HEK293 (cell line): ENCODE measurements at regions not wholly inside any gene's neighbourhood (a gene's known extent, or its start where the extent isn't known, plus 50 kb on each side); places are given as distances from the start of the nearest gene placed in this dataset.

ENCODE experiments used
- BCL11A ChIP-seq: fragments of 450-650 bp; formaldehyde crosslinking; IDR thresholded peaks from 2 replicates; pipeline ENCODE4 v1.5.1; 2016; ENCODE audit warnings: low read depth, missing biosample characterization, missing genetic modification characterization
- ZNF24 ChIP-seq: fragments of 450-650 bp; formaldehyde crosslinking; IDR thresholded peaks from 2 replicates; pipeline ENCODE4 v1.5.1; 2016; ENCODE audit warnings: missing biosample characterization, missing genetic modification characterization
- ZNF274 ChIP-seq, 2 experiments: fragments of 200-500 bp in 1 of 2; fragments of 450-650 bp in 1 of 2; sonication (Bioruptor generic) in 1 of 2; formaldehyde crosslinking in 1 of 2; IDR thresholded peaks; 2 replicates each; pipeline versions ENCODE4 v1.5.1 to v1.6.1; 2014 to 2016; ENCODE audit warnings: borderline replicate concordance in 1 of 2, inconsistent platforms in 1 of 2, low read length in 1 of 2, missing biosample characterization in 1 of 2, missing genetic modification characterization in 1 of 2
- ZNF433 ChIP-seq: fragments of 450-650 bp; formaldehyde crosslinking; IDR thresholded peaks from 2 replicates; pipeline ENCODE4 v1.5.1; 2016; ENCODE audit warnings: missing biosample characterization, missing genetic modification characterization, low read depth
- ZNF677 ChIP-seq: fragments of 450-650 bp; IDR thresholded peaks from 2 replicates; pipeline ENCODE4 v1.5.0; 2018; ENCODE audit warnings: missing biosample characterization, mild to moderate bottlenecking, missing genetic modification characterization, moderate library complexity
- ZNF791 ChIP-seq: fragments of 450-650 bp; formaldehyde crosslinking; IDR thresholded peaks from 2 replicates; pipeline ENCODE4 v1.5.1; 2016; ENCODE audit warnings: missing biosample characterization, missing genetic modification characterization
- TF ChIP-seq, protein P1 (sequence below): fragments of 450-650 bp; formaldehyde crosslinking; IDR thresholded peaks from 2 replicates; pipeline ENCODE4 v1.5.1; 2016; ENCODE audit warnings: missing biosample characterization, missing genetic modification characterization
- TF ChIP-seq, protein P2 (sequence below): fragments of 450-650 bp; formaldehyde crosslinking; IDR thresholded peaks from 2 replicates; pipeline ENCODE4 v1.5.1; 2016; ENCODE audit warnings: missing biosample characterization, missing genetic modification characterization
- TF ChIP-seq, protein P3 (sequence below): fragments of 450-650 bp; formaldehyde crosslinking; IDR thresholded peaks from 2 replicates; pipeline ENCODE4 v1.5.0; 2017; ENCODE audit warnings: missing biosample characterization, missing genetic modification characterization, borderline replicate concordance
- TF ChIP-seq, protein P4 (sequence below): fragments of 450-650 bp; formaldehyde crosslinking; IDR thresholded peaks from 2 replicates; pipeline ENCODE4 v1.5.1; 2016; ENCODE audit warnings: missing biosample characterization, missing genetic modification characterization

DNA sequence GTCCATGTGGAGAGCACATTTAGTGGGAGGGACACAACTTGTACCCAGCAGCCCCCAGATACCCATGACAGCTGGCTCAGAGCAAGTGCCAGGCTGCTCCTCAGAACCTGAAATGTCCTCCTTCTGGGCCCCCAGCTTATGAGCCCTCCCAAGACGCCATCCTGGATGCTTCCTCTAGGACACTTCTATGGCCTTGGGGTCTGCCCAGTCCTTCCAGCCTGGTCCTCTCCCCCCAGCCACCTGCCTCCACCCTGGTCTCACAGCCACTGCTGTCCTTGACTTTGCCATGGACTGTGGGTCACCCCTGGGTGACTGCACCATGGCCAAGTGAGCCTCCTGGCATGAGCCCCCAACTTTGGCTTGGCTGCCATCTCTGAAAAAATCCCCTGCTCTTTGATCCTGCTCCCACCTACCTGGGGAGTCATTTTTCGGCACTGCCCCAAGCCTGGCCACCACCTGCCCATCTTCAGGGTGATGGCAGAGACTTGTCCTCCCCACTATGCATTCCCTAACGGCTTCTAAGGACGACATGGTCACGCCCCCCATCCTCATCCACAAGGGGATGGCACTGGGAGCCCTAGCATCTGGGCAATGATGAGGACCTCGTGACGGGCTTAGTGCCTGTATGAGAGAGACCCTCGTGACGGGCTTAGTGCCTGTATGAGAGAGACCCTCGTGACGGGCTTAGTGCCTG is 323.7 kb downstream of the TMEM121 start:
- TF ChIP-seq, protein P1, sequence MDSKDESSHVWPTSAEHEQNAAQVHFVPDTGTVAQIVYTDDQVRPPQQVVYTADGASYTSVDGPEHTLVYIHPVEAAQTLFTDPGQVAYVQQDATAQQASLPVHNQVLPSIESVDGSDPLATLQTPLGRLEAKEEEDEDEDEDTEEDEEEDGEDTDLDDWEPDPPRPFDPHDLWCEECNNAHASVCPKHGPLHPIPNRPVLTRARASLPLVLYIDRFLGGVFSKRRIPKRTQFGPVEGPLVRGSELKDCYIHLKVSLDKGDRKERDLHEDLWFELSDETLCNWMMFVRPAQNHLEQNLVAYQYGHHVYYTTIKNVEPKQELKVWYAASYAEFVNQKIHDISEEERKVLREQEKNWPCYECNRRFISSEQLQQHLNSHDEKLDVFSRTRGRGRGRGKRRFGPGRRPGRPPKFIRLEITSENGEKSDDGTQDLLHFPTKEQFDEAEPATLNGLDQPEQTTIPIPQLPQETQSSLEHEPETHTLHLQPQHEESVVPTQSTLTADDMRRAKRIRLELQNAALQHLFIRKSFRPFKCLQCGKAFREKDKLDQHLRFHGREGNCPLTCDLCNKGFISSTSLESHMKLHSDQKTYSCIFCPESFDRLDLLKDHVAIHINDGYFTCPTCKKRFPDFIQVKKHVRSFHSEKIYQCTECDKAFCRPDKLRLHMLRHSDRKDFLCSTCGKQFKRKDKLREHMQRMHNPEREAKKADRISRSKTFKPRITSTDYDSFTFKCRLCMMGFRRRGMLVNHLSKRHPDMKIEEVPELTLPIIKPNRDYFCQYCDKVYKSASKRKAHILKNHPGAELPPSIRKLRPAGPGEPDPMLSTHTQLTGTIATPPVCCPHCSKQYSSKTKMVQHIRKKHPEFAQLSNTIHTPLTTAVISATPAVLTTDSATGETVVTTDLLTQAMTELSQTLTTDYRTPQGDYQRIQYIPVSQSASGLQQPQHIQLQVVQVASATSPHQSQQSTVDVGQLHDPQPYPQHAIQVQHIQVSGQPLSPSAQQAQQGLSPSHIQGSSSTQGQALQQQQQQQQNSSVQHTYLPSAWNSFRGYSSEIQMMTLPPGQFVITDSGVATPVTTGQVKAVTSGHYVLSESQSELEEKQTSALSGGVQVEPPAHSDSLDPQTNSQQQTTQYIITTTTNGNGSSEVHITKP (tag by site-specific recombination): no peak
- TF ChIP-seq BCL11A (tag by site-specific recombination) (no peak), ZNF24 (tag by site-specific recombination) (no peak), ZNF677 (tag by site-specific recombination) (no peak), ZNF791 (tag by site-specific recombination) (no peak), ZNF274 (IDR thresholded peaks at IDR 0.05; ENCODE audit: low read length) (no peak), ZNF274 (tag by site-specific recombination; IDR thresholded peaks at IDR 0.05; ENCODE audit: borderline replicate concordance) (no peak), ZNF433 (no peak)
- TF ChIP-seq, protein P2, sequence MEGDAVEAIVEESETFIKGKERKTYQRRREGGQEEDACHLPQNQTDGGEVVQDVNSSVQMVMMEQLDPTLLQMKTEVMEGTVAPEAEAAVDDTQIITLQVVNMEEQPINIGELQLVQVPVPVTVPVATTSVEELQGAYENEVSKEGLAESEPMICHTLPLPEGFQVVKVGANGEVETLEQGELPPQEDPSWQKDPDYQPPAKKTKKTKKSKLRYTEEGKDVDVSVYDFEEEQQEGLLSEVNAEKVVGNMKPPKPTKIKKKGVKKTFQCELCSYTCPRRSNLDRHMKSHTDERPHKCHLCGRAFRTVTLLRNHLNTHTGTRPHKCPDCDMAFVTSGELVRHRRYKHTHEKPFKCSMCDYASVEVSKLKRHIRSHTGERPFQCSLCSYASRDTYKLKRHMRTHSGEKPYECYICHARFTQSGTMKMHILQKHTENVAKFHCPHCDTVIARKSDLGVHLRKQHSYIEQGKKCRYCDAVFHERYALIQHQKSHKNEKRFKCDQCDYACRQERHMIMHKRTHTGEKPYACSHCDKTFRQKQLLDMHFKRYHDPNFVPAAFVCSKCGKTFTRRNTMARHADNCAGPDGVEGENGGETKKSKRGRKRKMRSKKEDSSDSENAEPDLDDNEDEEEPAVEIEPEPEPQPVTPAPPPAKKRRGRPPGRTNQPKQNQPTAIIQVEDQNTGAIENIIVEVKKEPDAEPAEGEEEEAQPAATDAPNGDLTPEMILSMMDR (tag by site-specific recombination): no peak
- TF ChIP-seq, protein P3, sequence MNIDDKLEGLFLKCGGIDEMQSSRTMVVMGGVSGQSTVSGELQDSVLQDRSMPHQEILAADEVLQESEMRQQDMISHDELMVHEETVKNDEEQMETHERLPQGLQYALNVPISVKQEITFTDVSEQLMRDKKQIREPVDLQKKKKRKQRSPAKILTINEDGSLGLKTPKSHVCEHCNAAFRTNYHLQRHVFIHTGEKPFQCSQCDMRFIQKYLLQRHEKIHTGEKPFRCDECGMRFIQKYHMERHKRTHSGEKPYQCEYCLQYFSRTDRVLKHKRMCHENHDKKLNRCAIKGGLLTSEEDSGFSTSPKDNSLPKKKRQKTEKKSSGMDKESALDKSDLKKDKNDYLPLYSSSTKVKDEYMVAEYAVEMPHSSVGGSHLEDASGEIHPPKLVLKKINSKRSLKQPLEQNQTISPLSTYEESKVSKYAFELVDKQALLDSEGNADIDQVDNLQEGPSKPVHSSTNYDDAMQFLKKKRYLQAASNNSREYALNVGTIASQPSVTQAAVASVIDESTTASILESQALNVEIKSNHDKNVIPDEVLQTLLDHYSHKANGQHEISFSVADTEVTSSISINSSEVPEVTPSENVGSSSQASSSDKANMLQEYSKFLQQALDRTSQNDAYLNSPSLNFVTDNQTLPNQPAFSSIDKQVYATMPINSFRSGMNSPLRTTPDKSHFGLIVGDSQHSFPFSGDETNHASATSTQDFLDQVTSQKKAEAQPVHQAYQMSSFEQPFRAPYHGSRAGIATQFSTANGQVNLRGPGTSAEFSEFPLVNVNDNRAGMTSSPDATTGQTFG (tag by site-specific recombination): no peak
- TF ChIP-seq, protein P4, sequence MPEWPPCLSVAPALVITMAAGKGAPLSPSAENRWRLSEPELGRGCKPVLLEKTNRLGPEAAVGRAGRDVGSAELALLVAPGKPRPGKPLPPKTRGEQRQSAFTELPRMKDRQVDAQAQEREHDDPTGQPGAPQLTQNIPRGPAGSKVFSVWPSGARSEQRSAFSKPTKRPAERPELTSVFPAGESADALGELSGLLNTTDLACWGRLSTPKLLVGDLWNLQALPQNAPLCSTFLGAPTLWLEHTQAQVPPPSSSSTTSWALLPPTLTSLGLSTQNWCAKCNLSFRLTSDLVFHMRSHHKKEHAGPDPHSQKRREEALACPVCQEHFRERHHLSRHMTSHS (tag by site-specific recombination): no peak
